Nephron progenitor cell (in vitro differentiated cells): ENCODE measurements at regions not wholly inside any gene's neighbourhood (a gene's known extent, or its start where the extent isn't known, plus 50 kb on each side); places are given as distances from the start of the nearest gene placed in this dataset.
"Not testable (repeated sequence)": the region's sequence is repeated elsewhere in the genome, so short reads cannot be mapped to it uniquely, and the experiment has no call there.

Experiments
- DNase-seq: peaks from one replicate; pipeline ENCODE4 v3.0.0; 2021
- H3K27ac Mint-ChIP-seq: 2 replicates; pipeline ENCODE4 v1.8.0; 2021; ENCODE audit warnings: mild to moderate bottlenecking, moderate library complexity, mixed read lengths
- H3K27me3 Mint-ChIP-seq: 2 replicates; pipeline ENCODE4 v1.8.0; 2021; ENCODE audit warnings: mild to moderate bottlenecking, low read depth, mixed read lengths; ENCODE audit not compliant: poor library complexity
- H3K36me3 Mint-ChIP-seq: 2 replicates; pipeline ENCODE4 v1.8.0; 2021; ENCODE audit warnings: low read depth, mixed read lengths
- H3K4me1 Mint-ChIP-seq: 2 replicates; pipeline ENCODE4 v1.8.0; 2021; ENCODE audit warnings: mixed read lengths
- H3K4me3 Mint-ChIP-seq: 2 replicates; pipeline ENCODE4 v1.8.0; 2021; ENCODE audit warnings: mild to moderate bottlenecking, moderate library complexity, mixed read lengths
- H3K9me3 Mint-ChIP-seq: 2 replicates; pipeline ENCODE4 v1.8.0; 2021; ENCODE audit warnings: mild to moderate bottlenecking, moderate library complexity, mixed read lengths
- CTCF ChIP-seq: fragments of 200-600 bp; sonication (generic); IDR thresholded peaks from 2 replicates; pipeline ENCODE4 v1.5.0; 2021; ENCODE audit warnings: antibody characterized with exemption

- H3K9me3 Mint-ChIP-seq, result peaks cover 5% of the 10 kb centered on the region
- no peak for TF ChIP-seq CTCF
- DNase-seq, result no peak
- H3K27me3 Mint-ChIP-seq, result peaks cover 25% of the 10 kb centered on the region
- H3K27ac Mint-ChIP-seq, result peak overlapping the region; percentile 77
- H3K36me3 Mint-ChIP-seq, result no peaks in the 10 kb centered on the region
- no peak overlapping the region for H3K4me3 Mint-ChIP-seq
- peaks cover 31% of the 10 kb centered on the region for H3K4me1 Mint-ChIP-seq
These were observed 73.4 kb upstream of the PPP2R3B start for GRCh38 chrX:460116-460515.

DNA sequence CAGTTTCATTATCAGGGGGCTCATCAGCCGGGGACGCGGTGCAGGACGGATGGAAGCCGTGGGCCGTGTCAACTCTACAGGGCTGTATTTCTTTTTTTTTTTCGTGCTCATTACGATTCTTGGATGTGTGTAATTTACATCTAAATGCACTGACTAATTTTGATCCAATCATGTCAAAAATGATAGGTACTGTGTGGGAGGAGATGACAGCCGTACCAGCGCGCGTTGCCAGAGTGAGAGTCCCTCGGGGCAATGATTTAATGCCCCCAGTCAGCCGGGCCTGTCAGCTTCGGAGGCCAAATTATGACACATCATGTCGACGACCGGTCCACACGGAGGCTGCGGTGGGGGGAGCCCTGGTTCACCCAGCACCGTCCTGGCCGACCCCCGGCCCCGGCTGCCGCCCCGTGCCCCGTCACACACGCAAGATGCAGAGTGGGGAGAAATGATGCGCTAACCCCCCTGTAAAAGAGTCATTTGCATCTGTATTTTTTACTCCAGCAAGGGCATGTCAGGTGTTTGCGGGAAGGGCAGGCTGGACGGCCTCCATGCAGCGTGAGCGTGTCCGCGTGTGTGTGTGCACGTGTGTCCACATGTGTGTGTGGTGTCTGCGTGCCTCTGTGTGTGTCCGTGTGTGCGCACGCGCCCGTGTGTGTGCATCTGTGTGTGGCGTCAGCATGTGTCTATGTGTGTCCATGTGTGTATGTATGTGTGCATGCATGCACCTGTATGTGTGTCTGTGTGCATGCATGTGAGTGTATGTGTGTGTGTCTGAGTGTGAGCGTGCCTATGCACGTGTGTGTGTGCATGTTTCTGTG lies 74.3 kb upstream of the PPP2R3B start:
- DNase-seq, result no peak
- peaks cover 31% of the 10 kb centered on the region for H3K4me1 Mint-ChIP-seq
- H3K27ac Mint-ChIP-seq, result peak overlapping the region; percentile 15
- no peak overlapping the region for H3K4me3 Mint-ChIP-seq
- TF ChIP-seq CTCF, result no peak
- peaks cover 5% of the 10 kb centered on the region for H3K9me3 Mint-ChIP-seq
- H3K36me3 Mint-ChIP-seq, result no peaks in the 10 kb centered on the region
- peaks cover 16% of the 10 kb centered on the region for H3K27me3 Mint-ChIP-seq

- Mint-ChIP-seq H3K9me3 (peaks cover 5% of the 10 kb centered on the region), H3K4me3 (no peak overlapping the region), H3K27me3 (peaks cover 4% of the 10 kb centered on the region), H3K27ac (no peak overlapping the region), H3K4me1 (peaks cover 31% of the 10 kb centered on the region), H3K36me3 (no peaks in the 10 kb centered on the region)
- no peak for DNase-seq
- TF ChIP-seq CTCF, result no peak
These were observed 76.1 kb upstream of the PPP2R3B start for GRCh38 chrX:462853-463252.

GRCh38 chrX:465418-466215 lies 78.9 kb upstream of the PPP2R3B start:
- TF ChIP-seq CTCF, result no peak
- H3K4me1 Mint-ChIP-seq, result peaks cover 17% of the 10 kb centered on the region
- H3K36me3 Mint-ChIP-seq, result no peaks in the 10 kb centered on the region
- peaks cover 8% of the 10 kb centered on the region for H3K27me3 Mint-ChIP-seq
- H3K27ac Mint-ChIP-seq, result peak overlapping the region; percentile 28
- H3K4me3 Mint-ChIP-seq, result no peak overlapping the region
- DNase-seq, result no peak
- peaks cover 5% of the 10 kb centered on the region for H3K9me3 Mint-ChIP-seq

GRCh38 chrX:466836-467235 lies 80.1 kb upstream of the PPP2R3B start:
- H3K4me3 Mint-ChIP-seq, H3K9me3 Mint-ChIP-seq, H3K27me3 Mint-ChIP-seq, DNase-seq, H3K27ac Mint-ChIP-seq, H3K36me3 Mint-ChIP-seq, H3K4me1 Mint-ChIP-seq: not testable (repeated sequence)

DNA sequence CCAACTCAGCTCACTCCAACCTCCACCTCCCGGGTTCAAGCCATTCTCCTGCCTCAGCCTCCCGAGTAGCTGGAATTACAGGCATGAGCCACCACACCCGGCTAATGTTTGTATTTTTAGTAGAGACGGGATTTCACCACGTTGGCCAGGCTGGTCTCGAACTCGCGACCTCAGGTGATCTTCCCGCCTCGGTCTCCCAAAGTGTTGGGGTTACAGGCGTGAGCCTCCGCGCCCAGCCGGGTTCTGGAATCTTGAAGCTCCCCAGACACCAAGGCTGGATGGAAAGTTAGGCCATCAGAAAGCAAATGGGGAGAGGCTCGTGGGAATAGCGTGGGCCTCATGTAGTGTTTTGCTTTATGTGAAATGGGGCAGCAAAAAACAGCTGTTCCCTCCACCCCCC lies 81.0 kb upstream of the PPP2R3B start:
- H3K27me3 Mint-ChIP-seq, H3K36me3 Mint-ChIP-seq, H3K4me1 Mint-ChIP-seq, DNase-seq, H3K27ac Mint-ChIP-seq, H3K9me3 Mint-ChIP-seq, H3K4me3 Mint-ChIP-seq: not testable (repeated sequence)
